ENCODE measurements at regions not wholly inside any gene's neighbourhood (a gene's known extent, or its start where the extent isn't known, plus 50 kb on each side); places are given as distances from the start of the nearest gene placed in this dataset.
"Not testable (repeated sequence)": the region's sequence is repeated elsewhere in the genome, so short reads cannot be mapped to it uniquely, and the experiment has no call there.

- no peak for DNase-seq (ENCODE audit: low read depth)
Observed at GRCh38 chr9:135384226-135384625, 95.4 kb upstream of the PPP1R26 start.

- not testable (repeated sequence) for DNase-seq (ENCODE audit: low read depth)
Observed at GRCh38 chr9:135384815-135385405, 94.7 kb upstream of the PPP1R26 start.

GRCh38 chr9:135385793-135386192 is 93.8 kb upstream of the PPP1R26 start:
- no peak for DNase-seq (ENCODE audit: low read depth)

- no peak for DNase-seq (ENCODE audit: low read depth)
Observed at GRCh38 chr9:135387976-135388375, 91.6 kb upstream of the PPP1R26 start.

- no peak for DNase-seq (ENCODE audit: low read depth)
Observed at GRCh38 chr9:135388530-135388929, 91.1 kb upstream of the PPP1R26 start.

- DNase-seq (ENCODE audit: low read depth) = no peak
Observed at GRCh38 chr9:135391759-135392158, 87.8 kb upstream of the PPP1R26 start.

GRCh38 chr9:135392511-135392910 is 87.1 kb upstream of the PPP1R26 start:
- no peak for DNase-seq (ENCODE audit: low read depth)

DNA sequence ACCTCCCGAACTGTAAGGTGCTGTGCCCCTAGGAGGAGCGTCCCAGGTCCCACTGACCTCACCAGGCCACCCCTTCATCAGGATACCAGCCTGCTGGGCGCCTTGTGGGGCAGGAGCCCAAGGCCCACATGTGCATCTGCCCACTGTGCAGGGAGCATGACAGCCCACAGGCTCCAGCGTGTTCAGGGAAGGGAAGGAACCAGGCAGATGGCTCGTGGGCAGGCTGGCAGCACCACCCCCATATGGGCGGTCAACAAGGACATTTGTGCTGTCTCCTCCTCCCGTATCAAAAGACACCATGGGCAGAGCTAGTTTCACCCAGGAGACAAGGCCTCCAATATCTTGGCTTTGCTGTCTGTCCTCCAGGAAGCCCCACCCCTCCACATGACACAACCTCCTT is 85.5 kb upstream of the PPP1R26 start:
- DNase-seq (ENCODE audit: low read depth) = no peak

DNA sequence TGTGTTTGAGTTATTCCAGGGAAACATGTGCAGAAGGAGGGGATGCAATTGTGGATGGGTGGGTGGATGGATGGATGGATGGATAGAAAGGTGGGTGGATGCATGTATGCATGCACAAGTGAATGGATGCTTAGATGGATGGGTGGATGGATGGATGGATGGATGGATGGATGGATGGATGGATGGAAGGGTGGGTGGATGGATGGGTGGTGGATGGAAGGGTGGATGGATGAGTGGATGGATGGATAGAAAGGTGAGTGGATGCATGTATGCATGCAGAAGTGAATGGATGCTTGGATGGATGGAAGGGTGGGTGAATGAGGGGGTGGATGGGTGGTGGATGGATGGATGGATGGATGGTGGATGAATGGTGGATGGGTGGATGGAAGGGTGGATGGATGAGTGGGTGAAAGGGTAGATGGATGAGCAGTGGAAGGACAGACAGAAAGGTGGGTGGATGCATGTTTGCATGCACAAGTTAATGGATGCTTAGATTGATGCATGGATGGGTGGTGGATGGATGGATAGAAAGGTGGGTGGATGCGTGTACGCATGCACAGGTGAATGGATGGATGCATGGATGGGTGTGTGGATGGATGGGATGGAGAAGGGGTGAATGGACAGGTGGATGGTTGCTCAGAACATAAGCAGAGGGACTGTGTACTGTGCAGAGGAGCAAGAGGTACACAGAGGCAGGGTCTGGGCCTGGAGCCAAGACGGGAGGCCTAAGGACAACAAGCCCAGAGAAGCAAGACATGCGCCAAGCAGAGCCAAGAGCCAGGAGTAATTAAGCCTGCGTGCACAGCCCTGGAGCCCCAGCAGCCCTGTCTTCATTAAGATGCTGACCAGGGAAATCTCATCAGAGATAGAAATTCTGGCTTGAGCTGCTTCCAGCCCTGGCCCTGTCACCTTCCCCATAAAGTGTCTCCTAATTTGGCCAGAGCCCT is 84.6 kb upstream of the PPP1R26 start:
- no peak for DNase-seq (ENCODE audit: low read depth)

DNA sequence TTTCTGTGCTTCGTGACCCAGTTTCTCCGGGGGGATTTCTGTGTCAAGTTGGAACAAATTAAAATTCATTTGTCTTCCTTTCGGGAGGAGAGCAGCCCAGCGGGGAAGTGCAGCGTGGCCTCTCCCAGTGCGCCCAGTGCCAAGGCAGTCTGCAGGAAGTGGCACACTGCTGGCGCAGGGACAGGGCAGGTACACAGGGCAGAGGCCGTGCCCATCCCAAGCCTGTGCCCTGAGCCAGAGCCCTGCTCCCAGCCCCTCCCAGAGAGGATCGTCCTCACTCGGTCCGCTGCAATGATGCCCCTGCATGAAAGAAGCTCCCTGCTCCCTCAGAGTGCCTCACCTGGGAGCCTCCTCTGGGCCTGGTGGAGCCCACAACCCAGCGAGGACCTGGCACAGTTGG is 82.4 kb upstream of the PPP1R26 start:
- no peak for DNase-seq (ENCODE audit: low read depth)

DNA sequence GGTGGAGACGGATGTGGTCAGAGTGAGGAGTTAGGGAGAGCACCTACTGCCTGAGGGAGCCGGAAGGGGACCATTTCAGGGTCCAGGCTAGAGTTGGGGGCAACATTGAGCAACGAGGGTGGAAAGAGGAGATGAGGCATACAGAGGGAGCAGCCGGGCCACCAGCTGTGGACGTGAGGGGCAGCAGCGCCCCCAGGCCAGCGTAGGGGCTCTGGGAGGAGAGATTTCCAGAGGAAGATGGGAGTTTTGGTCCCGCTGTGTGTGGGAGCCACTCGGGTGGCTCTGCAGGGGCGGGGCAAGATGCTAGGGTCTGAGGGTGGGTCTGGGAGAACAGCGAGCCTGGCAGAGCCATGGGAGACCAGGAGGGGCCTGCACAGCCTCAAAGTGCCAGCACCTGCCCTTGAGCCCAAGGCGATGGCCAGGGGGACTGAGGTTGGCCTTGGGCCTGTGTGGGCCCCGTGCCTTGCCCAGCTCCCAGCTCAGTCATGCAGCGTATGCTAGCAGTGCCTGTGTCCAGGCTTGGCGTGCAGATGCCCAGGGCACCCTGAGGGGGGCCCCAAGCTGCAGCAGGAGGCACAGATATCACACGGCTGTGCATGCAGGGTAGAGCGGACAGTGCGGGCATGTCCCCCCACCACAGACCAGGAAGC is 80.5 kb upstream of the PPP1R26 start:
- DNase-seq (ENCODE audit: low read depth) = no peak

DNA sequence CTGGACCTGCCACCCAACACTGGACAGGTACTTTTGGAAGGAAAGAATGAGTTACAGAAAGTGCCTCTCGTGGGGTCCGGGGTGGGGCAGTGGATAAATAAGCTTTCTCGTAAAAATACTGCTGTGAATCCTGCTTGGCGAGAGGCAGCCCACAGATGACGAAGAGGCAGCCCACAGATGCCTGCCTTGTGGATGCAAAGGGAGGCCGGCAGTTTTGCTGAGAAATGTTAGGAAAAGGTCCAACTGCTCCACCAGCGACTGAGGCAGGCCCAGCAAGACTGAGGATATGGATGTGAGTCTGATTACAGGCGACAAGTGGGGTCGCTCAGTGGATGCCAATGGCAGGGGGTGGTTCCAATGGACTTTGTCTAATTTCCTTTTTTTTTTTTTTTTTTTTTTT is 79.1 kb upstream of the PPP1R26 start:
- no peak for DNase-seq (ENCODE audit: low read depth)

DNA sequence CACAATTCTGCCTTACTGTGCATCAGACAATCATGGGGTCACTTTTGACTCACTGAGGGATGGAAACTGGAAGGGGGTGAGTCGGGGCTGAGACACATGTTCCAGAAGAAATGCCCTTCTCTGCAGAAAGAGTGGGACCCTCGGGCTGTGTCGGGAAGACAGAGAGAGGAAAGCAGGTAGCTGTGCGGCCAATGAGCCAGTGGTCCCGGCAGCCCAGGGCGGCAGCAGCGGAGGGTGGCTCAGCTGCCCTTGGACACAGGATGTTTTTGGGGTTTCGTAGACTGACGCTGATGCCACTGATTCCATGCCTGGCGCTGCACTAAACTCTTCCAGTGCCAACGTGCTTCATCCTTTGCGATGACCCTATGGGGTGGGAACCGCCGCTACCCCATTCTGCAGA is 78.4 kb upstream of the PPP1R26 start:
- DNase-seq (ENCODE audit: low read depth) = no peak

- DNase-seq (ENCODE audit: low read depth) = no peak
Observed at GRCh38 chr9:135402048-135402738, 77.4 kb upstream of the PPP1R26 start.

DNA sequence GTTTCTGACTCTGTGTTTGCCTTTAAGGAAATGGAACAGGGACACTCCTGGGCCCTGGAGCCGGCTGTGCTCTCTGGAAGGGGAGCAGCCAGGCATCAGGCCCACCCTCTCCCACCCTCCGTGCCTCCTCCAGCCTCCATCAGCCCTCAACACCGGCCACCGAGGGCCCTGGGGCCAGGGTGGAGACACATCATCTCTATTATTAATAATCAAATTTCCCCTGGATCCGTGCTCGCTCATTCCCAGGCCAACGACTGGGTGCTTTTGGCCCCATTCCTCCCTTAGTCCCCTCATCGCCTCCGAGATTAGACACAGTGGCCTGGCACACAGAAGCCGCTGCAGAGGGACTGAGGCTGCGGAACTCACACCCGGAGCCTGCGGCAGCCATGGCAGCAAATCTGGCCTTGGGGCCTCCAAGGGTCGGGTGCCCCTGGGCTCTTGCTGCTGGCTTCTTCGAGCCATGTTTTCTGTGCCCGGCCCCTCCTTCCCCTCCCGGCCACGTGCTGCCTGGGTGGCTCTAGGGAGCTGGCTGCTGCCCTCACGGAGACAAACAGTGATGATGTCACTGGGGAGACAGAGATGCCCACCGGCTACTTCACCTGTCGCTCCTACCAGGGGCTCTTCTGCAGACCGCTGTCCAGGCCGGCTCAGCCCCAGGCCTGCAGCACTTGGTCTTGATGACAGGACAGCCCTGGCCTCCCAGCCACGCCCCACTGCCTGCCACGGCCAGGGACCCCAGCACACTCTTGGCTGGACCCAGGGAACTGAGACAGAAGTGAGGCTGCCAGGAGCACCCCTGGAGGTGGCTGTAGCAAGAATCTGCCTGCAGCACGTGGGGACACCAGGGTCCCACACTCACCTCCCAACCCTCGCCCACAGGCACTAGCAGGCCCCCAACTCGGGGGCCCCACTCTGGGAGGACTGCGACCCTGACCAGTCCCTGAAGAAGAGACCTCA is 76.6 kb upstream of the PPP1R26 start:
- no peak for DNase-seq (ENCODE audit: low read depth)

- no peak for DNase-seq (ENCODE audit: low read depth)
Observed at GRCh38 chr9:135403733-135404450, 75.7 kb upstream of the PPP1R26 start.

GRCh38 chr9:135404451-135405144 is 75.0 kb upstream of the PPP1R26 start:
- no peak for DNase-seq (ENCODE audit: low read depth)

DNA sequence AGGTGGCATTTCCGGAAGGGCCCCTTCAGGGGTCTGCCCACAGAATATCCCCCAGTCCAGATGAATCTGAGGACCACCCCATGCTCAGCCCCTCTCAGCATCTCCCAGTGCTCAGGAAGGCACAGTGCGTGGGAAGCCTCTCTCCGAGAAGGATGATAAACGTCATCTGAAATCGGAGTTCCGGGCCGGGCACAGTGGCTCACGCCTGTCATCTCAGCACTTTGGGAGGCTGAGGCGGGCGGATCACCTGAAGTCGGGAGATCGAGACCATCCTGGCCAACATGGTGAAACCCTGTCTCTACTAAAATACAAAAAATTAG is 74.5 kb upstream of the PPP1R26 start:
- DNase-seq (ENCODE audit: low read depth) = not testable (repeated sequence)

GRCh38 chr9:135408476-135409254 is 70.9 kb upstream of the PPP1R26 start:
- no peak for DNase-seq (ENCODE audit: low read depth)
